ENCODE measurements at regions not wholly inside any gene's neighbourhood (a gene's known extent, or its start where the extent isn't known, plus 50 kb on each side); places are given as distances from the start of the nearest gene placed in this dataset.

- no peak for TF ChIP-seq CTCF (IDR thresholded peaks at IDR 0.05)
- TF ChIP-seq EZH2 (IDR thresholded peaks at IDR 0.05; ENCODE audit: borderline replicate concordance, insufficient read depth, low read depth, low read length, poor library complexity, severe bottlenecking), result no peak
These were observed 79.1 kb upstream of the RGS1 start for GRCh38 chr1:192496369-192497056.

Data from B cell (primary cell).